IPS-11a (cell line): ENCODE measurements at regions not wholly inside any gene's neighbourhood (a gene's known extent, or its start where the extent isn't known, plus 50 kb on each side); places are given as distances from the start of the nearest gene placed in this dataset.
"Not testable (repeated sequence)": the region's sequence is repeated elsewhere in the genome, so short reads cannot be mapped to it uniquely, and the experiment has no call there.

ENCODE experiments used
- H3K4me3 ChIP-seq: one replicate; pipeline ENCODE4 v1.5.1; 2013; ENCODE audit warnings: low read depth, low read length, control low read depth

DNA sequence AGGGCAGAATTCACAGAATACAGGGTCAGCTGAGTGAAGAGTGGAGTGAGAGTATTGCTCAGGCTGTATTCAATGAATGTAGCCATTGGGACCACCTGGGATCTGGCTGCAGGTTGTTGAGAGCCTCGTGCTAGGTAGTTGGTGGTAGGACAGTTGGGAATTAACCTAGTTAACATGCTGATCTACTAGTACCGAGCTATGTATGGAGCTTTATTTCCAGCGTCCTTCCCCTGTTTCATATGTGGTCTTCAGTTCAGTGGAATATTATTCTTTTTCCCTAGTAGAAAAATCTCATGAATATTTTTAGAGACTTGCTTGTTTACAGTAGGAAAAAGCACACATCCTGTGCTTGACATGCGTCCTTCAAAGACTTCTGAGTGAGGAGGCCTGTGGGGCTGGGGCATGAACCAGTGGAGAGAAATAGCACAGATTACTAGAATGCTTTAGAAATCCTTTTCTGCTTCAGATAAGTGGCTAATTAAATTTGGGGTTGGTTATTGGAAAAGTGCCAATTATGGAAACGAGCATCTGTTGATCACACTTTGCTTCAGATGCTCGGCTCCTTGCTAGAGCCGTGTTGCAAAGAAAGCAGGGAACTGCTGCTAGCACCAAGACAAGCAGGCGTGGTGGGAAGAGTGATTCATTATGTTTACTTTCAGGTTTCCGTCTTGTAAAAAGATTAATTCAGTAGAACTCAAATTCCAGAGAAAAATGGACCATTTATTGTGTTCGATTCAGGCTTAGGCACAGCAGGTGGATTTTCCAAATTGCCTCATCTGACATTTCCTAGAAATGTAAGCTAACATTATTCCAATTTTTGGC lies 53.6 kb downstream of the ARF6 start:
- no peak overlapping the region for H3K4me3 ChIP-seq

DNA sequence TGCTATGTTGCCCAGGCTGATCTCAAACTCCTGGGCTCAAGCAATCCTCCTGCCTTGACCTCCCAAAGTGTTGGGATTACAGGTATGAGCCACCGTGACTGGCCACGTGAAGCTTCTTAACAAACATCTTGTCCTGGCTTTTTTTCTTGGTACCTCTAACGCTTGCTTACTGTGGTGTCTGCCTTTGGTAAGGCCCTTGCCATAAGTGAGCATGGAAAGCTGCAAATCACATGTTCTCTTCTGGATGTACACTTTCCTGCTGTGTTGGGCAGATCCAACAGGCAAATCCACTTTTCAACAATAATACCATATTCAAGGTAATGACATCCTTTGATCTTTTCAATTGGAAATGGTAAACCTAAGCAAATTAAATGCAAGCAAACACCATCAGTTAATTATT lies 54.6 kb downstream of the ARF6 start:
- no peak overlapping the region for H3K4me3 ChIP-seq

DNA sequence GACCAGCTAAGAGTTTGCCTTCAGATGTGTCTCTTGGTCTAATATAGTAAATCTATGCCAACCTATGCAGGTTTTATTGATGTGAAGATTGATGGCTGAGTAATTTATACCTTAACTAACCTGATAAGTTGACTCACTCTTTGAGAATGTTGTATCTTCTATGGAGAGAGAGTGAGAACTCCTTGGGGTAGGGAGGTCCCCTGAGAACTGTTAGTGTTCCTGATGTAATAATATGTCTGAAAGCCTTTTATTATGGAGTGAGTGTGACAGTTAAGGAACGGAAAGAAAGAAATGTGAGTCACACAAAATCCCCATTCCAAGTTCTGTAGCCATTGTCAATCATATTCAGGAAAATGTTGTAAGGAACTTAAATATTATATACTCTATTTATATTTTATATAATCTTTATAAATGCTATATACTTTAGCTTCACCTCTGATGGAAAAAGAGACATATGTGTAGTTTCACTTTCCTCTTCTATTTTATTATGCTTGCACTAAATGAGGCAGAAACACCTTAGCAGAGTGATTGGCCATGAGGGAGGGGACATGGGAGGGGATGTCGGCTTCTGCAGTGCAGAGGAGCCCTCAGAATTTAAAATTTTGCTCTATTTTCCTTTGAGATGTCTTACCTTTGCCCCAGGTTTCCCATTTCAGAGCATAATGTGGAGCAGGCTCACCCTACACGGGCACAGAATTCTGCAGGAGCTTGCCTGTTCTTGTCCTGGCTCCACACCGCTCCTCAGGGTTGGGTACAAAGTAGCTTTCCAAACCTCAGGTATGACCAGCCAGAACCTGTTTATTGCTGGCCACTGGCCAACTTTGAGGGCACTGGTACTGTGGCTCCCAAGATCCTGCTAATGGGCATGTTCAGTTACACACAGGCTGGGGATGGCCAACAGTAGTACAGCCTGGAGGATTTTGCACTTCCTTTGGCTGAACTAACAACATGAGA lies 57.7 kb downstream of the ARF6 start:
- H3K4me3 ChIP-seq = no peak overlapping the region

DNA sequence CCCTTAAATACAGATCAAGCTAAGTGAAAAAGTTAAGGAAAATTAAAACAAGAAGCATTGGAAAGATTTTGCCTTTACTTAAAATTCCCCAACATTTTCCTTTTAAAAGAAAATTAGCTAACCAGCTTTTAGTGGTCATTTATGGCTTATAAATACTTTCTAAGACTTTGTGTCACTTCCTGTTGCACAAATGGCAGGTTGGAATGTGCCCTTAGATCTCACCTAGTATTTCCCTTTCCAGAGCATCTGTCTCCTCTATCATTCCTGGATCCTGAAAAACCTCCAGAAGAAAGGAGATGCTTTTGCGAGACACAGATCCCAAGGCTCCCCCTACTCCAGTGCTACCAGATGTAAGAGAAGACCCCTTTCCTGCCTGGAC lies 58.3 kb downstream of the ARF6 start:
- no peak overlapping the region for H3K4me3 ChIP-seq

DNA sequence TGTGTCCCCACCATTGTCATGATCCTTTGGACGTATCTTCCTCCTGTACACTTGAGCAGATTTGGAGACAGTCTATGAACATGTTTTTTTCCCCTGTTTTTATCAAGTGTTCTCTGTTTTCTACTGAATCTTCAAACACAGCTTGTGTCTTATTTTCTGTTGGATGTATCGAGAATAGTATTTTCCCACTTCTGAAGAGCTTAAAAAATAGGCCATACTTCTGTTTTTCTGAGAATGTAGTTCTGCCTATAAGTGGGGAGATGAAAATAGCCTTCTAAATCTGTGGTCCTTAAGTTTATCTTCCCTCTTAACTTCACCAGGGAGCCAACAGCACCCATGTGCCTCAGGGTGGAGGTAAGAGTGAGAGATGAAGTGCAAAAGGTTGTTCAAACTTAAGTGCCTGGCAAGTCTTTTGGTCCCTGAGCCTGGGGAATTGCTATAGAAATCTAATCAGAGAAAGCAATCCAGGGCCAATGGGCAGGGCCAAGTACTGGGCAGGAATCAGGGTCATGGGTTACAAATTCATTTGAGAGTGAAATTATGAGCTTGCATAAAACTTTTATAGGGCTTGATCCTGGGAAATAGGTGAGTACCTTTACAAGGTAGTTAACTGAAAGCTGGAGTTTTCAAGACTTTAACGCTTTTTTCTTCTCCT lies 58.9 kb downstream of the ARF6 start:
- no peak overlapping the region for H3K4me3 ChIP-seq

DNA sequence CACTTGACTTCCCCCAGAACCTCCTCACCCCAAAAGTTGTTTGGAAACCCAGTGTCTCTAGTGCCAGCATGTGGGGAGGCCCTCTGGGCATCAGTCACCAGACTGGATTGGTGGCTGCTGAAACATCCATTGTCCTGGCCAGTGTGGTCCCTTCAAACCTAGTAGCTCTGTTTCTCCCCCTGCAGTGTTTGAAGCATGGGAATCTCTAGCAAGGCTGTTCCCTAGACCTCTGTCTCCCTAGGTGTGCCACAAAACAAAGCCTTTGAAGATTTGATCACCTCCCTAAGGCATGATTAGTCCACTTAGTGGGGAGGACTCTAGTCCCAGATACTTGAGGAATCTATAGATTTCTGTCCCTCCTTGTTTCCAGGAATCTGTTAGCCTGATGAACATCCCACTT lies 60.3 kb downstream of the ARF6 start:
- no peak overlapping the region for H3K4me3 ChIP-seq

DNA sequence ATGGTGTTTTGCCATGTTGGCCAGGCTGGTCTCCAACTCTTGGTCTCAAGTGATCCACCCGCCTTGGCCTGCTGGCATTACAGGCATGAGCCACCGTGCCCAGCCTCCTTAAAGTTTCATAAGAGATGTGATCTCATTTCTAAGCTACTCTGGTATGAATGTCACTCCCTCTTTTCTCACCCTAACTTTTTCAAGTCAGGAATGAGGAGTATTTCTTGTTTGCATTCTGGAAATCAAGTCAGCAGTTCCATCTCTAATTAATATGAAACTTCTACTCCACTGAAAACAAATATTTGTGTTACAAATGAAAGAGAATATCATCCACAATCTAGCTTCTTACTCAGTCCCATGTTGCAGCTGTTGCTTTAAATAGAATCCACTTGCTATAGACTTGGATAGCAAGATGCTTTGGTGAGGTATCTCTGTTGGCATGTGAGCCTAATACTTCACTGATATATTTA lies 61.3 kb downstream of the ARF6 start:
- H3K4me3 ChIP-seq = no peak overlapping the region

DNA sequence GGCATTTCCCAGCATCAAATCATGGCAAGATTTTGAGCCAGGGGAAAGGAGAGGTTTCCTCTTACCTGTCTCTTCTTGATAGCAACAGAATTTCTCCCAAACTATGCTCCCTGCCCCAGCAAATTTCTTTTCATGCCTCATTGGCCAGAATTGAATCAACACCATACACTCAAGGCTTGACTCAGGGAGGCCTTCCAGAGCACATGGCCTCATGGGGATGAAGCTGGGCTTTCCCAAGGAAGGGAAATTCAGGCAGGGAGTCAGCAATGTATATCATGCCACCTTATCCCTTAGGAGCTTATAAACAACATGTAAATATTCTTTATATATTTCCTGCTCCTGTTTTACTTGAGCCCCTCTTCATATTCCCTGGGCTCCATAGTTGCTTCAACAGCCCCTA lies 62.1 kb downstream of the ARF6 start:
- no peak overlapping the region for H3K4me3 ChIP-seq

DNA sequence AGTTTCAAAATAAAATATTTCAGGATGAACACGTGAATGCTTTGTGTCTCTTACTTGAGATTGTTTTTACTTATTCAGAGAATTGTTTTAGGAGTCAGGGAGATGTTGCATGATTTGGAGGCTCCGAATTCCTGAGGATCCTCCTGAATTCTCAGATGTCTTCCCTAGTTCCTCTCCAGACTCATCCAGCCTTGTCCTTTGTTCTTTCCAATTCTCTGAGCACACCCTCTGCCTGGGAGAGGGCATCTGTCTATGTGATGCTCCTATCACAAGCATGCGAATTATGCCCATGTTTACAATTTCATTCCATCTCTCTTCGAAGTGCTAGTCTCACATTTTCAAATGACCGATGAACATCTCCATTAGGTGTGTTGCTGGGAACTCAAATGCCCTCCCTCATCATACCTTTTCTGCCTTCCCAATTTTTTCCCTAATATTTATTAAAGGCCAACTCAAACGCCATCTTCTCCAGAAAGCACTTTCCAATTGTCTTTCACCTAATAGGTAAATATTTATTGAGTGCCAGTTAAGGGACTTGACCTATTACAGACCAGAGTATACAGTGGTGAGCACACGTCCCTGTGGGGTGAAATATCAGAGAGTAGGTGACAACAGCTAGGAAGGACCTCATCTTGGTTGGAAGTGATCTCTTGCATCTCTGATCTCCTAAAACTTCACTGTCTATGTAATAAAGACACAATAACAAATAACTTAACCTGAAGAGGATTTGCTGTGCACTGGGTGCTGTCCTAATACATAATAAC lies 64.4 kb downstream of the ARF6 start:
- H3K4me3 ChIP-seq = no peak overlapping the region

DNA sequence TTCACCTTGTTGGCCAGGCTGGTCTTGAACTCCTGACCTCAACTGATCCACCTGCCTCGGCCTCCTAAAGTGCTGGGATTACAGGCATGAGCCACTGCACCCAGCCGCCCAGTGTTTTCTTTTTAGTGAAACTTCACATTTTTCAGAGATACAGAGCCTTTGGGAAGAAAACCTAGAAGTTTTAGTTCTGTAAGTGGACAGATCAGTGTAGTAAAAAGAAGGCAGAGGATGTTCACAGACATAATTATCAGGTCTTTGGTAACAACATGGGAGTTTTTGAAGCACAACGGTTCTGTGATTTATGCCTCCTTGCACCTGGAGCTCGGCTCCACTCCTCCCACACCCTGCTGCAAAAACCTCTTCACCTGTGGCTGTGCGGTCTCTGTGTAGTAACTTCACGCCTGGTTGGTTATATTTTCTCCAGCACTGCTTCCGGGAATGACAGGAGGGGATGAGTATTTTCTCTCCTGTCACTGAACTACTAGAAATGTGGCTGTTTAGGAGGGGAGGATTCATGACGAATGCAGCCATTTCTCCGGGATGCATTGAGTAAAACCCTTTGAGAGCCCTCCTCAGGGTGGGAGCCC lies 67.0 kb downstream of the ARF6 start:
- H3K4me3 ChIP-seq = no peak overlapping the region

DNA sequence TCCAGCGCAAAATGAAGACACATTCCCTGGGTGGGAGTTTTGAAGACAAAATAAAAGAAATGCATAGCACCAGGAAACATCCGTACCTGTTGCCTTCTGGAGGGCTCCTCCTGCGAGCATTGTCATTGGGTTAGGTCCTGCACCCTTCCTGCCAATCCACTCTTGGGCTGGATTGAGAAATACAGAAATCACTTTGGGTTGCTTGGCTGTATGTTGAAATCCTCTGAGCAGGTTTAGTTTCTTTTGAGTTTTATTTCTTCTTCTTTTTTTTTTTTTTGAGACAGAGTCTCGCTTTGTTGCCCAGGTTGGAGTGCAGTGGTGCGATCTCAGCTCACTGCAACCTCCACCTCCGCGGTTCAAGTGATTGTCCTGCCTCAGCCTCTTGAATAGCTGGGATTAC lies 67.6 kb downstream of the ARF6 start:
- no peak overlapping the region for H3K4me3 ChIP-seq

DNA sequence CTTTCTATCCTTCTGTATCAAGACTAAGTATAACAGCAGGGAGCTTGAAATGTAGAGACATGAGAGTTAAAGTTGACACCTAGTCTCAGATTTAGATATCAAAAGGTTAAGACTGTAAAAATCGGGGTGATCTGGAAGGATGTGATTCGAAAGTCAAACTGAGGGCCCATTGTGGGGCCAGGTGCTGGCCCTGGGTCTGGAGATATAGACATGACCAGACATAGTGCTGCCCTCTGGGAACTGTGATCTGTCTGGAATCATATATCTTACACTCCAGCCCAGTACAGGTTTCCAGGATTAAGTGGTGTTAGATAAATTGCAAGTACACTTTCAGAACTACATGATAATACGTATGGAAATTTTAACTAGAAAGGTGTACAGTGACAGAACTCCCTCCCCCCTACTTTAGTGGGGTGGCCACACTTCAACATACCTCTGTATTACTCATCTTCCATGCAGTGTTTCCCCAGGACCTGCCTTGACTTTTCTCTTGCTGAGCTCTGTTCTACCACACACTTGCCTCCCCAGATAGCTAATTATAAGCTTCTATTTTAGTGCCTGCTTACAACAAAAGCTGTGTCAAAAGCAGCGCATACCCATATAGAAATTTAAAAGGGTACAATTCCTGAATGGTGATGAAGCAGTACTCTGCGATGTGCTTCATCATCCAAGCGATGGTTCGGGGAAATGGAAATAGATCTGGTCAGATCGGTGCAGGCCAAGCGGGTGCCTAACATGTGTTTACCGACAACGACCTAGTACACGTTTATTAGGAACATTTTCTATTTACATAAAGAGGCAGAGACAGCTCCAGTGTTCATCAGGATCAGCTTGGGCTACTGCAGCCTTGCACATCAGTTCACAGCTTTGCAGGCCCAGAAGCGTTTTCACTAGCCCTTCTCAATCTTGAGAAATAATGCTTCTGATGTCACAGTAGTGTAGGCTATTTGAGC lies 68.7 kb downstream of the ARF6 start:
- no peak overlapping the region for H3K4me3 ChIP-seq

DNA sequence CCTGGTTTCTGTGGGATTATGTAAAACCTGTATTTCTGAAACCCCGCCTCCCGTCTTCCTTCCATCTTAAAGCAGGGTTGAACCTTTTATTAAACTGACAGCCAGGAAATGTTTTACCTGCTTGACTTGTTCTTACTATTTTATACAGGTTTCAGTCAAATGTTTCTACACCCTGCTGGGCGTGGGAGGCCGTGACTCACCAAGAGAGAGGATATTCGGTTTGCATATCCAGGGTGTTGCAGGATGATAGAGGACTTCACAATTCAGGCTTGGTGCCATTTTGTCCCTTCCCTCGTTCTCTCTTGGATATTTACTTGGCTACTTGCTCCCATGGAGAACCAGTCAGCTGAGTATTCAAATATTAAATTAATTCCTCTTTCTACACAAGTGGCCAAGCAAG lies 69.7 kb downstream of the ARF6 start:
- no peak overlapping the region for H3K4me3 ChIP-seq

DNA sequence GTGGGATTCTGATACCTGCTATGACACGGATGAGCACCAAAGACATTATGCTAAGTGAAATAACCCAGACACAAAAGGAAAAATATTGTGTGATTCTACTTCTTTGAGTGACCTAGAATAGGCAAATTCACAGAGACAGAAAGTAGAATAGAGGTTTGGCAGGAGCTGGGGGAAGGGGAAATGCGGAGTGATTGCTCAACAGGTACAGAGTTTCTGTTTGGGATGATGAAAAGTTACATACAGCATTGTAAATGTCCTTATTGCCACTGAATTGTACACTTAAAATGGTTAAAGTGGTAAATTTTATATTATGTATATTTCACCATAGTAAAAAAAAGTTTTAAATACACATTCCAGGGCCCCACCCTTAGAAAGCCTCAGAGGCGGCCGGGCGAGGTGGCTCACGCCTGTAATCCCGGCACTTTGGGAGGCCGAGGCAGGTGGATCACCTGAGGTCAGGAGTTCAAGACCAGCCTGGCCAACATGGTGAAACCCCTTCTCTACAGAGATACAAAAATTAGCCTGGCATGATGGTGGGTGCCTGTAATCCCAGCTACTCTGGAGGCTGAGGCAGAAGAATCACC lies 72.3 kb downstream of the ARF6 start:
- not testable (repeated sequence) for H3K4me3 ChIP-seq

DNA sequence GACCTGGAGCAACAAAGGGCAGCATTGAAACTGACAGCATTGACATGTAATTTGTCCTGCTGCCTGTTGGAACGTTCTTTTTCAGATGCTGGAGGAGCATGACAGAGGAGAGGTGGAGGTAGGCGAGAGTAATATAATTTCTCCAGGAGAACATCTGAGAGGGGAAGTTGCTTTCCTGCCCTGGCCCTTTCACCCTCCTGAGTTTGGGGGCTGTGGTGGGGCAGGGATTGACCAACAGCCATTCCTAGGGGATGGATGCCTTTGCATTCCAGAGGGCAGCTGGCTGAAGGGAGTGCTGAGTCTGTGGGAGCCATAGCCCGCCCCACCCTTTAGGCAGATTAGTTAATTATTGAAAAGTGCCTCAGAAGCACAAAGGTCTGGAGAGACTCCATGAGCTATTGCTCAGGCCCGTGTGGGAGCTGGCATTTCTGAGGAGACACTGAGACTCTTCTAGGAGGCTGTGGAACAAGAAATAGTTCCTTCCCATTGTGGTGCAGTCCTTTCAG lies 73.5 kb downstream of the ARF6 start:
- no peak overlapping the region for H3K4me3 ChIP-seq

DNA sequence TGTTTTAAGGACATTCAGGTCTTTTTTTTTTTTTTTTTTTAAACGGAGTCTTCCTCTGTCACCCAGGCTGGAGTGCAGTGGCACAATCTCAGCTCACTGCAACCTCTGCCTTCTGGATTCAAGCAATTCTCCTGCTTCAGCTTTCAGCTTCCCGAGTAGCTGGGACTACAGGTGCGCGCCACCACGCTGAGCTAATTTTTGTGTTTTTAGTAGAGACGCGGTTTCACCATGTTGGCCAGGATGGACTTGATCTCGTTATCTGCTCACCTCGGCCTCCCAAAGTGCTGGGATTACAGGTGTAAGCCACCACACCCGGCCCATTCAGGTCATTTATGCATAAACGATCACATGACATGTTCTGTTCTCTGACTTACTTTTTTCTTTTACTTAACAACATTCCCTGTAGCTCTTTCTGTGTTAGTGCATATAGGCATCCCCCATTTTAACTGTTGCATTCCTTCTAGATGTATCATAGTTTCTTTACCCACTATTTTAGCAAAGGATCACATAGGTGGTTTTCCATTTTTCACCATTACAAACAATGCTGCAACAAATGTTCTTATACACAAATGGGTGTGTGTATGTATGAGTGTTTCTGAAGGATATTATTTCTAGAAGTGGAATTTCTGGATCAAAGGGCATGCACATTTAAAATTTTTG lies 74.2 kb downstream of the ARF6 start:
- H3K4me3 ChIP-seq = no peak overlapping the region

DNA sequence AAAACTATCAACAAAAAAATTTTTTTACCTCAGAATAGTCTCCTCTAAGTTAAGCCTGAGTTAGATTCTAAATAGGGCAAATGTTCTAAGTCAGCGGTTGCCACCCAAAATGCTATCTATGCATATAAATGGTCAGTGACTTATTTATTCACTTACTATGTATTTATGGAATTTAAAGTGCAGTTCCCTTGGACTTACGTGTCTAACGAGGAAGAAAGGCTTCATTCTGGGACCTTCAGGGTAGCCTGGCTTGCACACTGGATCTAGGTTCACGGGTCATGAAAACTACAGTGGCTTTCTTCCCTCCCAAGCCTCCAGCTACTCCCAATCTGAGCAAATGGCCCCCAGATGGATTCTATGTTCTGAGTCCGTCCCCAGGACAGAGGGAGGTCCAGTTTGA lies 77.1 kb downstream of the ARF6 start:
- H3K4me3 ChIP-seq = no peak overlapping the region

DNA sequence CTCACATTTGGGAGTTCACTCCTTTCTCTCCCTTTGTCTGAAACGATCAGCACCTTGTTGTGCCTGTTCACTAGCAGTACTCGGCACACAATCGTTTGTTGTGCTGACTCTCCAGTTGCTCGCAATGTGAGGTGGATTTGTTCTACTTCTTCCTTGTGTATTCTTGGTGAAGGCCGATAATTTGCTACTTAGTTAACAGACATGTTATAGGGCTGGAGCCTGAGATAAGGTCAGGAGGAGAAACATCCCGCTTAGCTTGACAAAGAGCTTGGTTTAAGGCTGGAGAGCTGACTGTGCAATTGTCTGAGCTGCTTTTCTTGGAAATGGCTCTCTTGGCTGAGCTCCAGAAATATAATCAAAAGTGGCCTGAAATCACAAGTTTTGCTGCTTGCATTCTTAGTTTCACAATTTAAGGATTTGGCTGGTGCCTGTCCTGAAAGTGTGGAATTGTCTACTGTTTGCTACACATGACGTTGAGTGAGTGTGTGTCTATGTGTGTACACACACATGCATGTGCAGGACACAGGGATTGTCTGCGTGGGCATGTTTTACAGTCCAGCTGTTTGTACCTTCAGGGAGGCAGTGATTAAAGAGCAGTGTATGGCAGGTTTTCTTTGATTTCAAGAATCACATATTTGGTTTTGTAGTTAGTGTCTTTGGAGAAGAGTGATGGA lies 77.7 kb downstream of the ARF6 start:
- H3K4me3 ChIP-seq = no peak overlapping the region
